ENCODE measurements at regions not wholly inside any gene's neighbourhood (a gene's known extent, or its start where the extent isn't known, plus 50 kb on each side); places are given as distances from the start of the nearest gene placed in this dataset.

DNA sequence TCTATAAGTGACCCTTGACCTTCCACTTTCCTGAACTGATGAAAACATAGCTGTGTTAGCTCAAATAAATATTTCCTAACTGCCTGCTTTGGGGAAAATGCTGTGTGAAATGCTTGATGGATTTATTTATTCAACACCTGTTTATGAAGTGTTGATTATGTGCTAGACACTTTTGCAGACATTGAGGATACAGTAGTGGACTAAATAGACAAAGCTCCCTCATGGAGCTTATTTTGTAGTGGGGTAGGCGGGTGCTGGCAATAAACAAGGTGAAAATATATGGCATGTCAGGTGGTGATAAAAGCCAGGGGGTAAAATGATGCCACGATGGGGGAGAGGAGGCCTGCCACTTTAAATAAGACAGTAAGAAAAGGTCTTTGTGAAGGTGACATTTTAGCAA lies 50.2 kb upstream of the TLR3 start:
- Histone ChIP-seq H3F3A (ENCODE audit: insufficient read depth, low read length) (no peaks in the 10 kb centered on the region), H3K4me3 (ENCODE audit: low read depth, low read length, poor library complexity, severe bottlenecking) (no peak overlapping the region), H3K27ac (ENCODE audit: low read depth, low read length, poor library complexity, severe bottlenecking) (no peak overlapping the region), H3K9ac (ENCODE audit: low read length) (no peak overlapping the region), H3K79me2 (ENCODE audit: insufficient read depth, low read length) (no peaks in the 10 kb centered on the region), H3K4me1 (ENCODE audit: insufficient read depth, low read length, severe bottlenecking) (peaks cover 6% of the 10 kb centered on the region), H3K27me3 (ENCODE audit: insufficient read depth, low read length) (peaks cover 6% of the 10 kb centered on the region; the same call in 1 of the 2 replicates), H3K4me2 (ENCODE audit: low read length) (no peak overlapping the region), H3K36me3 (ENCODE audit: insufficient read depth, low read length) (no peaks in the 10 kb centered on the region; the same call in 1 of the 2 replicates), H4K20me1 (ENCODE audit: insufficient read depth, low read length) (no peaks in the 10 kb centered on the region), H2AFZ (ENCODE audit: low read length) (no peak overlapping the region), H3K9me3 (ENCODE audit: low read length) (no peaks in the 10 kb centered on the region; the same call in 1 of the 2 replicates), H3K9me2 (ENCODE audit: low read depth, low read length) (no peaks in the 10 kb centered on the region)
- no peak for TF ChIP-seq EZH2 (IDR thresholded peaks at IDR 0.05; ENCODE audit: borderline replicate concordance, low read length)
- TF ChIP-seq, protein P1, sequence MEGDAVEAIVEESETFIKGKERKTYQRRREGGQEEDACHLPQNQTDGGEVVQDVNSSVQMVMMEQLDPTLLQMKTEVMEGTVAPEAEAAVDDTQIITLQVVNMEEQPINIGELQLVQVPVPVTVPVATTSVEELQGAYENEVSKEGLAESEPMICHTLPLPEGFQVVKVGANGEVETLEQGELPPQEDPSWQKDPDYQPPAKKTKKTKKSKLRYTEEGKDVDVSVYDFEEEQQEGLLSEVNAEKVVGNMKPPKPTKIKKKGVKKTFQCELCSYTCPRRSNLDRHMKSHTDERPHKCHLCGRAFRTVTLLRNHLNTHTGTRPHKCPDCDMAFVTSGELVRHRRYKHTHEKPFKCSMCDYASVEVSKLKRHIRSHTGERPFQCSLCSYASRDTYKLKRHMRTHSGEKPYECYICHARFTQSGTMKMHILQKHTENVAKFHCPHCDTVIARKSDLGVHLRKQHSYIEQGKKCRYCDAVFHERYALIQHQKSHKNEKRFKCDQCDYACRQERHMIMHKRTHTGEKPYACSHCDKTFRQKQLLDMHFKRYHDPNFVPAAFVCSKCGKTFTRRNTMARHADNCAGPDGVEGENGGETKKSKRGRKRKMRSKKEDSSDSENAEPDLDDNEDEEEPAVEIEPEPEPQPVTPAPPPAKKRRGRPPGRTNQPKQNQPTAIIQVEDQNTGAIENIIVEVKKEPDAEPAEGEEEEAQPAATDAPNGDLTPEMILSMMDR (IDR thresholded peaks at IDR 0.05; ENCODE audit: low read length) = no peak

Data from OCI-LY1 (cell line).